CD4-positive, alpha-beta T cell treated with Interferon gamma for 1 hour (primary cell): ENCODE measurements at regions not wholly inside any gene's neighbourhood (a gene's known extent, or its start where the extent isn't known, plus 50 kb on each side); places are given as distances from the start of the nearest gene placed in this dataset.

ENCODE experiments used
- DNase-seq: peaks from one replicate; pipeline ENCODE4 v3.0.0-alpha.2; 2020

DNA sequence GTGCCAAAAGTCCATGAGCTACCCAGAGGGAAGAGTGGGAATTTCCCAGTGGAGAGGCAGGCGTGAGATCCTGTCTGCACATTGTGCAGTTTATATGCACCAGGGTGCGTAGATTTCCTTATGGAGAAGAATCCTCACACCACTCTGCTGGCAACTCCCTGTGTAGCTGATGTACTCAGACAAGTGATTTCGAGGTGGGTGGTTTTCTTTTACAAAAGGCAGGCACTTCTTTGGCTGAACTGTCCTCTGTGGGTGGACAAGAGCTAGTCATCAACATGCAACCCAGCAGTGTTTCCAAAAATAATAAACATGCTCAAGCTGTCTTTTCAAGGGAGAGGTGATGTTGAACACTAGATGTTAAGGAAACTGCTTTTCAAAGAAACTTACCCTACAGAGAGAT lies 121.7 kb upstream of the NXT1 start:
- DNase-seq, result no peak

DNA sequence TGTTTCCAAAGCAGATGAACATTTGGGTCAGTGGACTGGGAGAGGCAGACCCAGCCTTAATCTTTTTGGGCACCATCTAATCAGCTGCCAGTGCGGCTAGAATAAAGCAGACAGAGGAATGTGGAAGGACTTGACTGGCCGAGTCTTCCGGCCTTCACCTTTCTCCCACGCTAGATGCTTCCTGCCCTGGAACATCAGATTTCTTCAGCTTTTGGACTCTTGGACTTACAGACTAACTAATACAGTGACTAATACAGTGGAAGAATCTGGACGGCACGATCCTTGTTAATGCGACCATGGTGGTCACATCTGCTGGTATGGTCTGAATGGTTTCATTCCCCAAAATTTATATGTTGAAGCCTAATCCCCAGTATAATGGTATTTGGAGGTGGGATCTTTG lies 122.6 kb upstream of the NXT1 start:
- DNase-seq, result no peak

DNA sequence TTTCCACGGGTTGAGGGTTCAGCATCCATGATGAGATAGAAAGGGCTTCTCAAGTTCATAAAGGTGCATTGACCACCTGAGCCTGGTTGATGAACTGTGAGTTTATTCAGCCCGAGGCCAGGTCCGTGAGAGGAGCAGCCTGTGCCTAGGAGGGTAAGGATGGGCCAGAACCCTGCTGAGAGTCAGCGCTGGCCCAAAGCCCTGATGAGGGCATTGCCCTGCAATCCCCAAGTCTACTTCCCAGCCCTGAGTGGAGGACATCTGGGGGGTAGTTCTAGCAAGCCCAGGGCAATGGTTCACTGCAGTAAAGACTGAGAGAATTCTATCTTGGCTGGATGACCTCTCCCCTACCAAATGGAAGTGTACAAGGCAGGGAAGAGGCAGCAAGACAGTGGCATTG lies 123.3 kb upstream of the NXT1 start:
- no peak for DNase-seq

DNA sequence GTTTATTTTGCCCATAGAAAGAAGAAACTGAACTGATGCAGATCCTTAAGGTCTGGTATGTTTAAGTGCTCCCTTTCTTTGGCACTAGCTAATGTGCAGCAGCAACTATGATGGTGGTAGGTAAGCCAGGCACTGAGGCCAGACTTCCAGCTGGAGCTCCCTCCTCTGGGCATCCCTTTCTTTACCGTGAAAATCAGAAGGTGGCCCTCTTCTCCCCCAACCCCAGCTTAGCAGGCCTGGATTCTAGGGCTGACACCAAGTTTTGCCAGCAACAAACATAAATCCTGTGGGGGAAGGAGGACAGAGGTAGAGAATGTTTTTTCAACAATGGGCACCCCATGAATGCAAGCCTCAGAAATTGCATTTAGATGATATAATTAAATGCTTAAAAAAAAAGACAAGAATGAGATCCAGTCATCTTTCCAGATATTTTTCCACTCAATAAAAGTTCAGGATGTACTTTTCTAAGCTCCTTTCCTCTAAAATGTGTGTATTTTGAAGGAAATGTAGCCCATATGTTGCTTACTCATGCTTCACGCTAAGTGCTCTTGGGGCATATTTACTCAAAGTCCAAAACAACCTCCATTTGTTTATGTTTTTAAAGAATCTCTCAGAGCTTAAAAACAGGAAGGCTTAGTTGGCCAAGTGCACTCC lies 123.9 kb upstream of the NXT1 start:
- DNase-seq, result no peak

DNA sequence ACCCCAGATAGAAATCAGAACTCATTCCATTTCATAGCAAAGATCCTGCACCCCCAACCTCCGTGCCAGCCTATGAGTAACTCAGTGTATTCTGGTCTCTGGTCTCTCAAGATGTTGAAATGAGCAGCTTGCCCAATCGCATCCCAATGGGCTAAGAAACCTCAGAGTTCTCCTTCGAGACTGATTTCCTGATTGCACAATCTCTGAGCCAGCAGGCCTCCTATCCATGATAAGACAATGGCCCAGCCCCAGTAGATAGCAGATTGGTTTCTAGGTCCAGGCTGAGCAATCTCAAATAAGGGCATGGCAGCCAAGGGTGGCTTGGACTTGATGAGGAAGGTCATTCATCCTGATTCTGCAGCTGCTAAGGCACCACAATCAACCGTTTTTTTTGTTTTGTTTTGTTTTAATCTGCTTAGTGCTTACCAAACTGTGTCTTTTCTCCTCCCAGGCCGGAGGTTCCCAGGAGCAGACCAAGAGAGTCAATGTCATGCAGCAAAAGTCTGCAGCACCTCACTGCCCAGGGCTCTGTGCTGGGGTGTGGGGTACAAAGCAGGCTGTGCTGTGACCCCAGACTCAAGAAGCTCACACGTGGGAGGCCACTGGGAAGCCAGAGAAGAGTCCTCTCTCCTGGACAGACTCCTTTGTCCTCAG lies 125.1 kb upstream of the NXT1 start:
- peak; percentile 61 for DNase-seq

DNA sequence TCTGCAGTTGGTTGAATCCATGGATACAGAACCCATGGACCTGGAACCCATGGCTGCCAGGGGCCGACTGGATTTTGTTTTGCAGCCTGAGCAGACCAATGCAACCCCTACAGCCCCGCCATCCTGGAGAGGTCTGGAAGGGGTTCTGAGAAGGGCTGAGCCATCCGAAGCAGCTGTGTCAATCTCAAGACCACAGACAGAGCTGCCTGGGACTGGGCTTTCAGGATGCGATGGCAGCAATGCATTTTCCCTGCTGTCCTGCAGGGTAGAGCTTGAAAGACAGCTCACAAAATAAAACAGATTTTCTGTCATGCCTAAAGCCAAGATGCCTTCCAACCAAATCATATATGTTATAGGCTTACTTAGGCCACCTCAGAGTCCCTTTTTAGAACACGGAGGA lies 125.8 kb upstream of the NXT1 start:
- DNase-seq, result no peak

DNA sequence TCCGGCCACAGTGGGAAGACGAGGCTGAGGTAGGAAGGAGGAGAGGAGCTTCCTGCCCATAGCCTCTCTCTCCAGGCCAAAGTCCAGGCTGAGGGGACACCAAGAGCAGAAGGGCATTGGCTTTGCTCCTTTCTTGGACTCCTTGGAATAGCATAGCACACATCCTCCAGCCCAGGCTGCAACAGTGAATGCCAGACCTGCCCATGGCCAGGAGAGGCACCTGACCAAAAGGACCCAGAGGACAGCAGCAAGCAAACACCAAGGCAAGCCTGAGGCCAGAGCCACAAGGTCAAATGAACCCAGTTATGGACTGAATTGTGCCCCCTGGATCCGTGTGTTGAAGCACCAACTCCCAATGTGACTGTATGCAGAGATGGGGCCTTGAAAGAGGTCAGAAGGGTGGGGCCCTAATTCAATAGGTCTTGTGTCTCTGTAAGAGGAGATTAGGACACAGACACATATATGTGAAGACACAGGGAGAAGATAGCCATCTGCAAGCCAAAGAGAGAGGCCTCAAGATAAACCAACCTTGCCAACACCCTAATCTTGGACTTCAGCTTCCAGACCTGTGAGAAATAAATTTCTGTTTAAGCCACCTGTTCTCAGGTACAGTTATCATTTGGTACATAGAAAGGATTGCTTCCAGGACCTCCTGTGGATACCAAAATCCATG lies 126.5 kb upstream of the NXT1 start:
- no peak for DNase-seq

DNA sequence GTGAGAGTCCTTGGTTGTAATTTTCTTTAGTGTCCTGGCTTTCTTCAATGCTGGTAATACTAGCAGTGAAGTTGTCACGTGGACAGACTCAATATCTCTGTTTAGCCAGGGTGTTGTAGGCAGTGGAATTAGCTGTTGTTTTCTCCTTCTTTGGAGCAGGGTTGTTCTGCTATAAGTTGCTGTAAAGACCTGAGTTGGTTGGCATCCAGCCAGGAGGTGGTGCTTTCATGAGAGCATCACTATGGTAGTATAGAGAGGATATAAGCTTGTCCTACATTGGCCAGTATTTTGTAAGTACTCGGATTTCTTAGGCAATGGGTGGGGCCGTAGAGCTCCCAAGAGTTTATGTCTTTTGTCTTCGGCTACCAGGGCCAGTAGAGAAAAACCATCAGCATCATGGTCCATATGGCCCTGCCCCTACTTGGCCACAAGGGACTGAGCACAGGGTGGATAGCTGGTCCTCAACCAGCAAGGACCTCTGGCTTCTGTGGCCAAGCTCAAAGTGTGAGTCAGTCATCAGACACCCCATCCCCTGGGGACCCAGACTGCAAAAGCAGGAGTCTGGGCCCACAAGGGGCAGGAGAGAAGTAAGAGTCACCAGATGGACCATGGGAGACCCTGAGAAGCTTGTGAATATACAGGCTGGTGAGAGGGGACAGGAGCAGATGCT lies 127.9 kb upstream of the NXT1 start:
- no peak for DNase-seq

DNA sequence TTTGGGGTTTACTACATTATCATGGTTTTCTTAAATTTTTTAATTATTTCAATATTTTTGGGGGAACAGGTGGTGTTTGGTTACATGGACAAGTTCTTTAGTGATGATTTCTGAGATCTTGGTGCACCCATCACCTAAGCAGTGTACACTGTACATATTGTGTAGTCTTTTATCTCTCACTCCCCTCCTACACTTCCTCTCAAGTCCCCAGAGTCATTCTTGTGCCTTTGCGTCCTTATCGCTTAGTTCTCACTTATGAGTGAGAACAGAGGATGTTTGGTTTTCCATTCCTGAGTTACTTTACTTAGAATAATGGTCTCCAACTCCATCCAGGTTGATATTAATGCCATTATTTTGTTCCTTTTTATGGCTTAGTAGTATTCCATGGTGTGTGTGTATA lies 130.9 kb upstream of the CD93 start:
- DNase-seq, result no peak

DNA sequence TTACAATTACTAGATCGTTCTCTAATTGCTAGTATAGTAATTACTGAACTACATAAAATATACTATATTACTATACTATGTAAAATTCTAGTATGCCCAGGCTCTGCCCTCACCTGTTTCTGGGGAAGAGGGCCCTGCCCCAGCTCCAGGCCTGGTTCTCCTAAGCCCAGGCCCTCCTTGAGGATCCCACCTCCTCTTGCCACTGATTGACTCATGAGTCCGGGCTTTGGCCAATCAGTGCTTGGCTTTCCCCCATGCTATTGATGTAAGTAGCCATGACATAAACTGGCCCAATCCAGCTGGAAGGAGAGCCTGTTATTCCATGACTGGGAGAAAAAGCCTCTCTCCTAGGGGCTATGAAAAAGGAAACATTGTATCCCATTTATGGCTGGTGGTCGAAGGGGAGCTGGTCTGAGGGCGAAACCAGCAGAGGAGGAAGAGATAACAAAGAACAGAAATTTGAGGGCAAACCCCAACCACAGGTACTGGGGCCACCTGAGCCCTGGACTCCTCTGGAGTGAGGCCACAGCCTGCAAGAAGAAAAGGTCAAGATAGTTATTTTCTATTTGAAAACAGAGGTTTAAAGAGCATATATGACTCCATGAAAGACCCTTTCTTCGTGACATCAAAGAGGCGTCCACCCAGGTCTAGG lies 129.3 kb upstream of the CD93 start:
- DNase-seq, result no peak

DNA sequence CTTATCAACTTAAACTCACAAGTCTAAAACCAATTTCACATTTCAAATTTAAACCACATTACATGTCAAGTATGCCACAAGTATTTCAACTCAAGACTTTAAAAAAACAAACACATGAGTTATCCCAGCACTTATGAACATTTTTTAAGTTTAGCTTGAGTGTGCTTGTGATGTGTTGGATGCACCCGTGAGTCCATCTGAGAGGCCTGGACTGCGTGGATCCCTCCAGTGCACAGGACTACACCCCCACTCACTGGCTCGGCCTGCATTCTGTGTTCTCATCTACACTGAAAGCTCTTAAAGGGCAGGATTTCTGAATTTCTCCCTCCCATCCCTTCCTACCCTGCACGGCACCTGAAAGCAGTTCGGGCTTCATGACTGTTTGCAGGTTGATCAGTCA lies 128.8 kb upstream of the CD93 start:
- DNase-seq, result no peak

DNA sequence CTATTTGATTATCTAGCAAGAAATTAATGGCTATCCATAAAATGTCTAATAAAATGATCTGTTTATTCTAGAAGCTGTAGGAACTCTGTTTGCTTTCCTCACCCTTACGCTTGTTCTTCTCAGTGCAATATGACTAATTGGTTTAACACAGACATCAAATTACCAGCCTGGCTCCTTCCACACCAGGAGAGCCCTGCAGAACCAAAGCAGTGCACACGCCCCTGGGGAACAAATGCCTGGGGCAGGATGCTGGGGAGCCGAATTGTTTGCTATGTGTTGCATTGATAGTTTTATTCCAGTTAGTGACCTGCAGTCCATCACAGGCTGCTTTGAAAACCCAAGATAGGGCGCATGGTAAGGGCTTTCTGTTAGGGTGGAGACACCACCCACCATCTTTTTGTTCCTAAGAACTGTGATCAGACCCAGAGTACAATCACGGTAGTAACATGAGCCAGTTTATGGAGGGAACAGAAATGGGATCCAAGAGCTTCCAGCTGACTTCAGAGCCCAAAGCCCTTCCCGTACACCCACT lies 126.4 kb upstream of the CD93 start:
- DNase-seq, result no peak

DNA sequence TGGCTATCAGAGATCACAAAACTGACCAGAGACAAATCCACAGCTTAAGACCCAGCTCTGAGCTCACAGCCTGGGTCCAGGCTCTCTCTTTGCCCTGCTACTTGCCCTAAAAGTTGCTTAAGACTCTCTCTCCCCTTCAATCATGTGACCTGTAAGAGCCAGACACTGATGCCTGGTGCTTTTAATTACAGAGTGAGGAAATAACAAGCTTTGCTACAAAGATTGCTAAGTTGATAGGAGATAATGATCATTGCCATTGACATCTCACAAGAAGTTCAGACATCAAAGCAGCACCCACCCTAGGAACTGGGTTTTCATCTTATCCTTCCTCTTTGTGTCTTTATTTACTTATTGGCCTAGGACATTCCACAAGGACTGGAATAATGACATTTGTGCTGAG lies 125.9 kb upstream of the CD93 start:
- no peak for DNase-seq

DNA sequence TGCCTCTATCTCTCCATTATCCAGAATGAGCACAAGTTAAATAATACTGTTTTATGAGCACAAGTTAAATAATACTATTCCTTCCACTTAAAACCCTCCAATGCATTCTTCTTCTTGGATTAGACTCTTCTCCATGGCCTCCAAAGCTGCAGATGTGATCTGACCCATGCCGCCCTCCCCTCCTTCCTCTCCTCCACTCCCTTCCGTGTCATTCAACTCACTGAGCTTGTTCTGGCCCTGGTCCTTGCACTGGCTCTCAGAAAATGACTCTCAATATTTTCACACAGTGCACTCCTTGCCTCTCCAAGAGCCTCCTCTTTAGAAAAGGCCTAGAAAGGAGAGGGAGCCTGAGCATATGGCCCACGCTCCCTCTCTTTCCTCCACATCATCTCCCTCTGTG lies 125.0 kb upstream of the CD93 start:
- DNase-seq, result no peak

DNA sequence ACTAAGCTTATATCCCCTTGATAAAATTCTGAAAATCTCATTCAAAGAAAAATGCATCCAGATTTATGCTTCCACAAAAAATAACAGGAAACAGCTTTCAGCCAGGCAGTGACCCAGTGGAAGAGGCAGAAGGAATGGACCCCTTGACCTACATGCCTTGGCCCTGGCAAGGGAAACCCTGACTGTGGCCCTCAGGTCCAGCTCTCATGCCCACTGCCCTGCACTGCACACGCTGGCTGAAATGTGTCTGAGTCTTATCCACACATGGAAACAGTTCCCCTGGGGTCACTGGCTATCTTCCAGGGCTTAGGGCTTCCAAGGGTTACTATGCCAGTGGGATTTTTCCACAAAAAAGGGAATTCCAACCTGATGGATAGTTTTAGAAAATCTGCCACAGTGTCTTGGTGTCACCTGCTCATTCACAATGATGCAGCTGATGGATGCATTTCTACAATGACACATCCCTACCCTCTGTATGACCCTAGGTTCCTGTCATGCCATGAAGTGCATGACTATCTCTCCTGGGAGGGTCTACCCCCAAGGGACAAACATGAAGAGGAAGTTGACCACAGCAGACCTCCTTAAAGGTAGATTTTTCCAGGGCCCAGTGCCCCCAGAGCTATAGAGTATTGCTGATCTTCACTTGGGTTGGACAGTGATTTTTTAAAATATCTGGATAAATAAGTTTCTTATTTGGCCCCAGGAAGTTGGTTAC lies 121.9 kb upstream of the CD93 start:
- DNase-seq, result no peak

DNA sequence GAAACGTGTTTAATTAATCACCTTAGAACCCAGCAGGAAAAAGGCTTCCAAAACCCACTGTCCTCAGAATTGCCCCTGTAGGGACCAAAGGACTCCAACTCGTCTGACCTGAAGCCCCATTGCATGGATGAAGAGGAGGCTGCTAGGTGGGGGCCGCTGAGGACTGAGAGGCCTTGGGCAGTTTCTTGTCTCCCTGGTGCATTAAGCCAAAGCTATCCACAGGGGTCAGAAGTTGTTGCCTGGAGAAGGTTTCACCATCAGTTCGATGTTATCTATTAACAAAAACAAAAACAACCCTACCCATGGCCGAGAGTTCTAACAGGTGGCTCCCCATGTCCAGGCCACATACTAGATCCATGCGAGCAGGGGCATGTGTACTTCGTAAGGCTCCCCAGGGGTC lies 120.9 kb upstream of the CD93 start:
- DNase-seq, result no peak

DNA sequence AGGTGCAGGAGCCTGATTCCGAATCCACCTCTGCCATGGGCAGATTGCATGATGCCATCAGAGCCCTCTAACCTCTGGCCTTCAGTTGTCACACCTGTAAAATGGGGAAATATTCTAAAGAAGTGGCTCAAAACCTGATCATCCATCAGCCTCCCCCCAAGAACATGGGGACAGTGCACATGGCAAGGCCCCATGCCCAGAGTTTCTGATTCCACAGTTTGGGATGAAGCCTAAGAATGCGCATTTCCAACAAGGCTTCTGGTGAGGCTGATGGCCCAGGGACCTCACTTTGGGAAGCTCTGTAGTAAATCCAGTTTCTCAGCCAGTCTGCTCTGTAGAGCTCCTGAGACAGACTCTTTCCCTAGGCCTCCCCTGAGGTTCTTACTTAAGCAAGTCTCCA lies 119.9 kb upstream of the CD93 start:
- DNase-seq, result no peak

DNA sequence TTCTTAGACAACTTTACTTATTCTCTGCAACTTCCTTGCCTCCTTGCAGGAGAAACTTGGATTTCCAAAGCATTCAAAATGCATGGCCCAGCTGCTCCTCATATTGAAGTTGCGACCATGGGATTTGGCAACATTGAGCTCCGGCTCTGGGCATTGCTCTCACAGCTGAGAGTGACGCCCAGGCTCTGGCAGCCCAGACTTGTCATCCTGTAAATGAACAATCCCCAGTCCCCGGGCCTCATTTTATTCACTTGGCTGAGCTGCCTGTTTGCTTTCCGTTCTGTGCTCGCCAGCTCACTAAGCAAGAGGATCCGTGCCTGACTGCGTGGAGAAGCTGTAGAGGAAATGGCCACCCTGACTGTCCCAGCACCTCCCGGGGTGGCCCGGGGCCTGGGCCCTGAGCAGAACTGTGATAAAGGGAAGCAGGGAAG lies 119.5 kb upstream of the CD93 start:
- no peak for DNase-seq

DNA sequence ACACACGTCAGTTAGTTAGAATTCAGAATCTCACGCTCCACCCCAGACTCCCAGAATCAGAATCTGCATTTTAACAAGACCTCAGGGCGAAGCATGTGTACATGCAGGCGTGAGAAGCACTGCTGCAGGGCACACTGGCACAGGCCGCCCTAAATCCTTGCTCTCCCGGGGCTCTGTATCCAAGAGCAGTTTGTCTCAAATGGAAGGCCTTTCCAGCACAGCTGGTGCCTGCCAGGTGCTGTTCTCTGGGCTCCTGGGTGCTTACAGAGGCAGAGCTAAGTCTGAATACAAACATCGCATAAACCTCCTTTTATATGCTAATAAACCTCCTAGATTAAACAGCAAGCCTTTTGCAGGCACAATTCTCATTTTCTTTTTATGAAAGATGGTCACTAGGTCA lies 119.1 kb upstream of the CD93 start:
- no peak for DNase-seq

DNA sequence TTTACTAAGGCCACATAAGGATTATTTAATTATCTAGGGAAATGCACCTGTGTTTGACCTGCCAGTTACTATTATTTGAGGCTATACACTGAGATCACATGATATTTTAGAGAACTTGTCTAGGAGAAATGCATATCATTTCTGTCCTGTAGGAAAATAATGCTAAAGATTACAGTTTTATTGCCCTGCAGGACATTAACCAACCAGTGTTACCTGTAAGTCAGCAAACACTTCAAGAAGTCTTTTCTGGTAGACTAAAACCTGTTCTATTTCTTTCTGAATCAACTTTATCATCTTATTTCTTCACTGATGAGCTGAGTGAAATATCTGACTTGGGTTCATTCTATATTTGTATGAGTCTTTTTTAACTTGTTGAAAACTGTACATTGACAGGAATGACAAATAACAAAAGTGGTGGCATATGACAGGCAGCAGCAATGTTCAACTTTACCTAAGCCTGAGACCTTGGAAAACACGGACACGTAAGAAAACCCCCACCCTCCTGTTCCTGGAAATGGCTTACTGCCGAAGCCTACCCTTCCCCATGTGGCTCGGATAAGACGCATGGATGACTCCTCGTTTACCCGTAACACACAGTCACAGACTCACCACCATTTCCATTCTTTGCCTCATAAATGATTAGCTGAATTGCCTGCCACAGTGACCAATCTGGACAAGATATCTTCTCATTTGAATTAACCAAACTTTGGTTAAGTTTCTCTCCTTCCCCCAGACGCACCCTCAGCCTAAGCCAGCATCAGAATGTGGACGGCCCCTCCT lies 118.0 kb upstream of the CD93 start:
- DNase-seq, result no peak

DNA sequence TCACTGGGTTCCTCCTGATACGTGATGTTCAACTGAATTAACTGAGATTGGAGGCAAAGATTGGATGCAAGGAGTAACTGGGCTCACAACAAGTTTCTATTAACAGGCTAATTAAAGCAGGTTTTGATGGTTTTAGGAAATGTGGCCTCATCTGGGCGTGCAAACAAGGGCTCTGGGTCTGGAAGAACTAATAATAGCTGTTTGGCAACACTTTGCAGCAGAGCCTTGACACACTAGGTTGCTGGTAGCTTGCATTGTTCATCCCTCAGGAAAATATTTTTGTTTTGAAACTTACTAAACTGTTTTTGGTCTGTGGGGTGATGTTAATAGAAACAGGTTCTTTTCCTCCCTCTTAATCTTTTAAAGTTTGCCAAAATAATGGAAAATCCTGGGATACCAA lies 117.2 kb upstream of the CD93 start:
- no peak for DNase-seq

DNA sequence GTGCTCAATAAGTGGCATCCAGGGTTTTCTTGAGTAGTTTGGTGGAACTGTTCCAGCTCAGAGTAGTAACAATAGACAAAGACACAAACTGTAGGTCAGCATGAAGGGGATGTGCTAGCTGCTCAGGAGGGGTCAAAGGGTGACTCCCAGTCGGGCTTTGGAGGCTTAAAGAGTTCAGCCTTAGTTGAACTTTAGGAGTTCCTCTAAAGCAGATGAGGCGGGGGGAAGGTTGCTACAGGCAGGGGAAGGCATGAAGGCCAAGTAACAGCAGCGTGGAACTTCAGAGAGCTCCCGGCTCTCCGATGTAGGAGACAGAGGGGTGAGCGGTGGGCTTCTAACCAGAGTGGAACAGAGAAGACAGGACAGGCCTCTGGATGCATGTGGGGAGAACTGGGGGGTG lies 115.5 kb upstream of the CD93 start:
- no peak for DNase-seq
